ENCODE measurements at regions not wholly inside any gene's neighbourhood (a gene's known extent, or its start where the extent isn't known, plus 50 kb on each side); places are given as distances from the start of the nearest gene placed in this dataset.

DNA sequence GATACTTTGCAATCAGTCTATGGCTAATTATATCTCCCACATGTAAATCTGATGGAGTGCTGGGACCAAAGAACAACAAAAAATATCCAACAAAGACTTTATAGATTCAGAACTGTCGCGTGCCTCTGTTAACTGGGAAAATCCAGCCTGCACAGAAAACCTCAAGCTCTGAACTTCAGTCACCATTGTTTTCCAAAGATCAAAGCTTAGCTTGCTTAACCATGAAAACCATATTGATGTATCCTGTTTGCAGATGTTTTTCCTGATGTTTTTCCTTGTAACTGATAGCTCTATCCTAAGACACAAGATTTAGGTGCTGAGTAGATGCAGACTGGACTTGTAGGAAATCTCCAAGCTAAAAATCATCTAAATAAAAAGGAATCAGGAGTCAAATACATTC is 163.7 kb downstream of the GXYLT1 start:
- no peak for DNase-seq

- DNase-seq = no peak
Measured at GRCh38 chr12:41980390-41980789, 164.3 kb downstream of the GXYLT1 start.

DNA sequence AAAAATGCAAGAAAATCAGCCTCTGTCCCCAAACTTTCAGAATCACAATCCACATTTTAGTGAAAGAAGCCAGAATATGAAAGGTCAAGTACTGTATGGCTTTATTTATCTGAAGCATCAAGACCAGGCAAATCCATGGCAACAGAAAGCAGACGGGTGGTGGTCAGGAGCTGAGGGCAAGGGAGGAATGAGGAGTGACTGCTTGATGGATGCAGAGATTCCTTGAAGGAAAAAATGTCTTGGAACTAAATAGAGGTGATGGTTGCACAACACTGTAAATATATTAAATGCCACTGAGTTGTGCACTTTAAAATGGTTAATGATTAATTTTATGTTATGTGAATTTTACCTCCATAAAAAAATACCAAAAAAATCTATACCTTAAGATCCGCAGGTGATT is 165.1 kb downstream of the GXYLT1 start:
- DNase-seq = no peak

DNA sequence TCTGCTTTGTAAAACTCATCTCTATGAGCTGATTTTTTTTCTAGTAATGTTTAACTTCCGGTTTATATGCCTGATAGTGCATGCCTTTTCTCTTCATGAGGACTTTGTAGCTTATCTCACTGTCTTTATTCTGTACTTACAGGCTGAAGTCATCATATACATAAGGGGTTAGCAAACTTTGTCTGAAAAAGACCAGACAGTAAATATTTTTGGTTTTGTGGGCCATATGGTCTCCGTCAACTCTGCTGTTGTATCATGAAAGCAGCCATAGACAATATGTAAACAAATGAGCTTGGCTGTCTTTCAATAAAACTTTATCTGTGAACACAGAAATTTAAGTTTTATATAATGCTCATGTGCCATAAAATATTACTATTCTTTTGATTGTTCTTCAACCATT is 172.1 kb downstream of the GXYLT1 start:
- DNase-seq = peak; percentile 11

GRCh38 chr12:41972196-41972595 is 172.5 kb downstream of the GXYLT1 start:
- DNase-seq = no peak

GRCh38 chr12:41970744-41971143 is 173.9 kb downstream of the GXYLT1 start:
- no peak for DNase-seq

- no peak for DNase-seq
Measured at GRCh38 chr12:41968599-41968998, 176.1 kb downstream of the GXYLT1 start.

DNA sequence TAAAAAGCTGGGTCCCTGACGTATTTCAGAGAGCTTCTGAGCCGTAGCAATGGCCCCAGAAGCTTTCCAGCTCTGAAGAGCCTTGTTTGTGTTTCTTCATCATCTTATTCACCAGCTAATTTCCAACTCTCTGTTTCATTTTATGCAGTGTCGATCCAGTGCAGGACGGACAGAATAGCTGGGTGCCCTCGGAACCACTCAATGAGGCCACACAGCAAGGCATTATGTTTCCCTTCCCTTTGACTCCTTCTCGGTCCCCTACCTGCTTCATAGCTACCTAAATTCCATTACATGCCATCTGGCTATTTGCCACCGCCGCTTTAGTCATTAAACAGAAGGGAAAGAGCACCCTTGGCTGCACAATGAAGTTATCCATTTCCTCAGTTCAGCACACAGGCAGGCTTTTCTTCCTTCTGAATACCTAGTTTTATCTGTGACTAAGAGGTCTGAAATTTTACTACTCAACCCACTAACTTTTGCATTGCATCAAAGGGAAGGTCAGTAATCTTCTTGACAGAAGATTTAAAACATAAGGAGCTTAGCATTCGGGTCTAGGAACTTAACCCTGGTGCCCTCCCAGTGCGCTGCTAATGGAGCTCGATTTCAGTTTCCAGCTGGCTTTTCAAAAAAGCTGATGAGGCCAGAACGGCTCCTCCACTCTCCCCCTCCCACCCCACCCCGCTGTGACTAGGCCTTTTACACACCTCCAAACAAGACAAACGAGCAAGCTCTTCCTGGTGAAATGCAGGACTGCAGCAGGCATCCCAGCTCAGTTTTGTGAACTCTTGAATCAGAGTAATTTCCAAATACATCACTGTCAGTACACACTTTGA is 176.8 kb downstream of the GXYLT1 start:
- no peak for DNase-seq

DNA sequence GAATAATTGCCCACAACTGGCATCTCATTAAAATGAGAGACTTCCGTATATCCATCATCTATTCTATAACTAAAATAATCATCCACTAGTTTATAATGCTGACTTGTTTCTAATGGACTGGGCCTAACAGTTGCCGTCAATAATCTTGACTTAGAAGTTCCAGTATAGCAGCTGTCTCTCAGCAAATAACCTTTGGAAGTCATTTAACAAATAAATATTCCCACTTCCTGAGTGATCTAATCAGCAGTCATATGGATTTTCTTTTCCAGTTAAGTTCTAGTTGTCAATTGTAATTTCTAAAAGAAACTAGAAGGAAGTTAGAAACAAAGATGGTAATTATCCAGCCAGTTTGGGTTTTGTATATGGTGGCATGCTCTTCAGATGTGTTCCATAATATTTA is 177.8 kb downstream of the GXYLT1 start:
- DNase-seq = no peak

GRCh38 chr12:41966001-41966400 is 178.7 kb downstream of the GXYLT1 start:
- no peak for DNase-seq

DNA sequence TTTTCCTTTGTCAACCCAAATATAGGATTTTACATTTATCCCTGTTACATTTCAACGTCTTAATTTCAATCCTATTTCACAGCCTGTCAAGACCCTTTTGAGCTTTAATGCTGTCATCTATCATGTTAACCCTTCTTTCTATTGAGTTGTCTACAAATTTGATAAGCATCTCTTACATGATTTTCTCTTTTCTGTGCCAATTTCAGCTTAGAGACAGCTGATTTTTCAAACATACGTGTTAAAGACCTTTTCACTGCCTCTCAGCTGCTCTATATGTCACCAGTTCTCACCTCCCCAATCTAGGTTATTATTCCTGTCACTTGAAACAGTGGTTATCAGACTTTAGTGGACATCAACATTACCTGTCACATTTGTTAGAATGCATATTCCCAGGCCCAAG is 181.3 kb downstream of the GXYLT1 start:
- no peak for DNase-seq

GRCh38 chr12:41962171-41962572 is 182.5 kb downstream of the GXYLT1 start:
- DNase-seq = no peak

GRCh38 chr12:41959271-41959670 is 185.4 kb downstream of the GXYLT1 start:
- no peak for DNase-seq

- DNase-seq = no peak
Measured at GRCh38 chr12:41956353-41956752, 188.3 kb downstream of the GXYLT1 start.

DNA sequence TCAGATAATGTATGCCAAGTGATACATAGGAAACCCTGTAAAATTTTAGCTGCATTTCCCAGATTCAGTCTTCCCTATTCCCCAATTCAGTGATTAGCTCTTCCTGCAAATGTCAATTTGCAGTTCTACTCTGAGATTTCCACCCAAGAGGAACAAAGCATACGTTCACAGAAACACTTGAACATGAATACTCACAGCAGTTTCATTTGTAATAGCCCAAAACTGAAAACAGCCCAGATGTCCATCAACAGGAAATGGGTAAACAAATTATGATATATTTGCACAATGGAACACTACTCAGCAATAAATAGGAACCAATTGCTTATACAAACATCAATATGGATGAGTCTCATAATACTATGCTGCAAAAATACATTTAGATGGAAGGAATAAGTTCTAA is 194.2 kb downstream of the GXYLT1 start:
- no peak for DNase-seq

- DNase-seq = no peak
Measured at GRCh38 chr12:41946106-41946505, 198.6 kb downstream of the GXYLT1 start.

- no peak for DNase-seq
Measured at GRCh38 chr12:41944216-41944615, 200.5 kb downstream of the GXYLT1 start.

GRCh38 chr12:41943671-41944070 is 201.0 kb downstream of the GXYLT1 start:
- DNase-seq = no peak

DNA sequence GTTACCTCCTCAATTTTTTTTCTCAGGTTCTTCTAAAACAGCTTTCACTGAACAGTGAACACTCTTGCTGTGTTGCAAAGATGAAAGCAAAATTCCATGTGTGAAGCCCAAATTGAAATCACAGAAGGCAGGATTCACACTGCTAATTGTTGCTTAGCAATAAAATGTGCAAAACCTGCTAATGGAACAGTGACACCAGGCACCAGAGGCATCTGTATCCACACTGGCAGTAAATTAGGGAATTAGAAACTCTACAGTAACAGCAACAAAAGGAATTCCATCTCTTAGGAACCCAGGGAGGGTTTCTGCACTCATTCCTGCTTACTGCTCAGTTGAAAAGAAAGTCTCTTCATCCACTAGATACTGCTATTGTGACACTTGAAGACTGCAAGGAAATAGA is 202.3 kb downstream of the GXYLT1 start:
- DNase-seq = no peak

DNA sequence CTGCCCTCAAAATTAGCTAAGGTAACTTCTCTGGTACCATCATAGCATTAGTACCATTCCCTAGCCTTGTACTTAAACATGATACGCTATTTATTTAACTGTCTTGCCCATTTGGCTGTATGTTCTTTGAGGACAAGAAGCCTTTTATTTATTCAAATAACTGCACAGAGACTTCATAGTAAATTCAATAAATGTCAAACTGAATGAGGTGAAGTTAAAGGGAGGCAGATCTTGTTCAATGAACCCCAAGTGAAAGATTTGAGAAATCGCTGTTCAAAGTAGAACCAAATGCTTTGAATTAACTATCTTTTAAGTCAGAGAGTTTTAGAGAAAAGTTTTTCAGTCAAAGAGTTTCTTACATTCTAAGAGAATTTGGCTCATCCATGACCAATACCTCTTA is 203.6 kb downstream of the GXYLT1 start:
- no peak for DNase-seq

GRCh38 chr12:41940571-41940970 is 204.1 kb downstream of the GXYLT1 start:
- DNase-seq = no peak

GRCh38 chr12:41936333-41936732 is 208.3 kb downstream of the GXYLT1 start:
- DNase-seq = no peak

GRCh38 chr12:41935911-41936310 is 208.8 kb downstream of the GXYLT1 start:
- DNase-seq = no peak

DNA sequence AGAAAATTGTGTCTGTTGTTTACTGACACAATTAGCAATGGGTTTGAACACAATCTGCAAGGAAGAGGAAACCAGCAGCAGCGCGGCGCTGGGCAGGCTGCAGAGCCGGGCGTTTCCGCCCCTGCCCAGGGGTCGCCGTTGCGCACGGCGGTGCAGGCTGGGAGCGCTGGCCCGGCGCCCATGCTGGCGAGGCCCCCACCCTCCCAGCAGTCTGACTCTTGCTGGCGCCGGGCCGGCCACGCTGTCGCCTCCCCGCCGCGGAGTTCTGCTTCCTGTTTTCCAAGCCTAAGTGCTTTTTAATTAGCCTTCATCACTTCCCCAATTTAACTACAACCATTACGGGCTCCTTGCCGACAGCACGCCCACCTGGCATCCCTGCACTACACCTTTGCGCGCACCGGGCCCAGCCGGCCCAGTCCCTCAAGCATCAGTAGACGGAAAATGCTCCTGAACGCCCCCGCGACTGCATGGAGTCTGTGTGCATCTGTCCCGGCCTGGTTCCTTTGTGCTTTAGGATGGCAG is 212.1 kb downstream of the GXYLT1 start:
- peak; percentile 71 for DNase-seq

GRCh38 chr12:41930866-41931437 is 213.7 kb downstream of the GXYLT1 start:
- no peak for DNase-seq

Data from NCI-H1694 treated with DMSO at 0.1 percent for 48 hours (cell line).